Endothelial cell (in vitro differentiated cells): ENCODE measurements at regions not wholly inside any gene's neighbourhood (a gene's known extent, or its start where the extent isn't known, plus 50 kb on each side); places are given as distances from the start of the nearest gene placed in this dataset.

ENCODE experiments used
- DNase-seq: peaks from one replicate; pipeline ENCODE4 v3.0.0; 2021; ENCODE audit warnings: low spot score
- H3K27ac Mint-ChIP-seq: one replicate; pipeline ENCODE4 v1.8.0; 2021; ENCODE audit warnings: mixed read lengths, inconsistent platforms; ENCODE audit not compliant: unreplicated experiment
- H3K27me3 Mint-ChIP-seq: one replicate; pipeline ENCODE4 v1.8.0; 2021; ENCODE audit warnings: mild to moderate bottlenecking, moderate library complexity, mixed read lengths, inconsistent platforms; ENCODE audit not compliant: unreplicated experiment
- H3K36me3 Mint-ChIP-seq: one replicate; pipeline ENCODE4 v1.8.0; 2021; ENCODE audit warnings: mild to moderate bottlenecking, low read depth, mixed read lengths, inconsistent platforms; ENCODE audit not compliant: unreplicated experiment
- H3K4me1 Mint-ChIP-seq: one replicate; pipeline ENCODE4 v1.8.0; 2021; ENCODE audit warnings: mild to moderate bottlenecking, mixed read lengths, inconsistent platforms; ENCODE audit not compliant: unreplicated experiment
- H3K4me3 Mint-ChIP-seq: one replicate; pipeline ENCODE4 v1.8.0; 2021; ENCODE audit warnings: mild to moderate bottlenecking, mixed read lengths, inconsistent platforms; ENCODE audit not compliant: unreplicated experiment
- H3K9me3 Mint-ChIP-seq: one replicate; pipeline ENCODE4 v1.8.0; 2021; ENCODE audit warnings: mixed read lengths, inconsistent platforms; ENCODE audit not compliant: unreplicated experiment
- TF ChIP-seq, protein P1 (sequence below): fragments of 200-600 bp; sonication (generic); IDR thresholded peaks from one replicate; pipeline ENCODE4 v1.5.0; 2021; ENCODE audit warnings: antibody characterized with exemption; ENCODE audit not compliant: unreplicated experiment

- H3K4me1 Mint-ChIP-seq: peaks cover 12% of the 10 kb centered on the region
- peaks cover 4% of the 10 kb centered on the region for H3K27me3 Mint-ChIP-seq
- no peak overlapping the region for H3K27ac Mint-ChIP-seq
- TF ChIP-seq, protein P1, sequence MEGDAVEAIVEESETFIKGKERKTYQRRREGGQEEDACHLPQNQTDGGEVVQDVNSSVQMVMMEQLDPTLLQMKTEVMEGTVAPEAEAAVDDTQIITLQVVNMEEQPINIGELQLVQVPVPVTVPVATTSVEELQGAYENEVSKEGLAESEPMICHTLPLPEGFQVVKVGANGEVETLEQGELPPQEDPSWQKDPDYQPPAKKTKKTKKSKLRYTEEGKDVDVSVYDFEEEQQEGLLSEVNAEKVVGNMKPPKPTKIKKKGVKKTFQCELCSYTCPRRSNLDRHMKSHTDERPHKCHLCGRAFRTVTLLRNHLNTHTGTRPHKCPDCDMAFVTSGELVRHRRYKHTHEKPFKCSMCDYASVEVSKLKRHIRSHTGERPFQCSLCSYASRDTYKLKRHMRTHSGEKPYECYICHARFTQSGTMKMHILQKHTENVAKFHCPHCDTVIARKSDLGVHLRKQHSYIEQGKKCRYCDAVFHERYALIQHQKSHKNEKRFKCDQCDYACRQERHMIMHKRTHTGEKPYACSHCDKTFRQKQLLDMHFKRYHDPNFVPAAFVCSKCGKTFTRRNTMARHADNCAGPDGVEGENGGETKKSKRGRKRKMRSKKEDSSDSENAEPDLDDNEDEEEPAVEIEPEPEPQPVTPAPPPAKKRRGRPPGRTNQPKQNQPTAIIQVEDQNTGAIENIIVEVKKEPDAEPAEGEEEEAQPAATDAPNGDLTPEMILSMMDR: no peak
- H3K9me3 Mint-ChIP-seq: no peaks in the 10 kb centered on the region
- no peak overlapping the region for H3K4me3 Mint-ChIP-seq
- no peaks in the 10 kb centered on the region for H3K36me3 Mint-ChIP-seq
- no peak for DNase-seq
Observed at GRCh38 chr2:129925381-129925780, 54.1 kb upstream of the RAB6C start.

- TF ChIP-seq, protein P1: no peak
- DNase-seq: no peak
- no peaks in the 10 kb centered on the region for H3K36me3 Mint-ChIP-seq
- no peaks in the 10 kb centered on the region for H3K9me3 Mint-ChIP-seq
- H3K27ac Mint-ChIP-seq: no peak overlapping the region
- H3K27me3 Mint-ChIP-seq: peaks cover 4% of the 10 kb centered on the region
- peaks cover 12% of the 10 kb centered on the region for H3K4me1 Mint-ChIP-seq
- H3K4me3 Mint-ChIP-seq: no peak overlapping the region
Observed at GRCh38 chr2:129927696-129928095, 51.8 kb upstream of the RAB6C start.

DNA sequence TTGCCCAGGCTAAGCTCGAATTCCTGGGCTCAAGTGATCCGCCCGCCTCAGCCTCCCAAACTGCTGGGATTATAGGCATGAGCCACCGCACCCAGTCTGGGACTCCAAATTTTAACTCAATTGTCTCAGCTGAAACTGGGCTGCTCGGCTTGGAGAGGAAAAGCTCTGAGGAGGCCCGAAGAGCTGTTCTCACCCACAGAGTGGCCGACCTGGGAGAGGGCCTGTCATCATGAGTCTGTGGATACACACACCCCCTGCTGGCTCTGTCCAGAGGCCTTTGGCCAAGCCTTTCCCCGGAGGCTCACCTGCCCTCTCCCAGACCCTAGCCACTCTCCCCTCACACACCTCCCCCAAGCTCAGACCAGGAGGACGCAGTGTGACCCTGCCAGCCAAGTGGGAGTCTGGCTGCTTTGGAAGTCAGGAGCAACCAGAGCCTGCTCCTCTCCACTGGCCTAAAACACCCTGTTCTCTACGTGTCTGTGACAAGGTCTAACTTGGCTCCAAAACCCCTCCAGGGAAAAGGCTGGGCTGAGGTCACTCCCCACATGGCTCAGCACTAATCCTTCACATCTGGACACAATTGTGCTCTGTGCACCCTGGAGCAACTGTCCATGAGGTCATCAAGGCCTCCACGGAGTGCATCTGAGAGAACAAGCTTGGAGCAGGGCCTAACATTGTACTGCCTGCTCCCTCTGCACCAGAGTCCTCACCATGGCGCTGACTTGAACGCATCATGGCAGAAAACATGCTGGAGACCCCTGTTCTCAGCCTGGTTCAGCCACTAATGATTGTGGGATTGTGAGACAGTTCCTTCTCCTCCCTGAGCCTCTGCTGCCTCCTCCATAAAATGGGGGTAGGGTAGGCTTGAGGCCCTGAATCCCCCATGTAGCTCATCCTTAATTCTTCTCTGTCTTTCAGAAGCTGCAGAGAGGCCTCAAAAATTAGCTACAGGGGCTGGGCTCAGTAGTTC is 49.9 kb upstream of the RAB6C start:
- H3K36me3 Mint-ChIP-seq: peaks cover 4% of the 10 kb centered on the region
- H3K4me3 Mint-ChIP-seq: no peak overlapping the region
- TF ChIP-seq, protein P1: no peak
- H3K27ac Mint-ChIP-seq: no peak overlapping the region
- no peak for DNase-seq
- peaks cover 12% of the 10 kb centered on the region for H3K4me1 Mint-ChIP-seq
- no peaks in the 10 kb centered on the region for H3K9me3 Mint-ChIP-seq
- H3K27me3 Mint-ChIP-seq: peaks cover 2% of the 10 kb centered on the region
